Ishikawa (cell line): ENCODE measurements at regions not wholly inside any gene's neighbourhood (a gene's known extent, or its start where the extent isn't known, plus 50 kb on each side); places are given as distances from the start of the nearest gene placed in this dataset.

Source experiments
- CEBPB ChIP-seq: IDR thresholded peaks from 2 replicates; pipeline ENCODE4 v1.6.1; 2012
- CREB1 ChIP-seq: IDR thresholded peaks from 2 replicates; pipeline ENCODE4 v1.6.1; 2012; ENCODE audit warnings: low read depth
- EGR1 ChIP-seq: IDR thresholded peaks from 2 replicates; pipeline ENCODE4 v1.6.1; 2012
- EP300 ChIP-seq: IDR thresholded peaks from 2 replicates; pipeline ENCODE4 v1.6.1; 2012; ENCODE audit warnings: borderline replicate concordance
- FOXM1 ChIP-seq: IDR thresholded peaks from 2 replicates; pipeline ENCODE4 v1.6.1; 2012; ENCODE audit warnings: low read depth, borderline replicate concordance
- MAX ChIP-seq: IDR thresholded peaks from 2 replicates; pipeline ENCODE4 v1.6.1; 2012
- NFIC ChIP-seq: IDR thresholded peaks from 2 replicates; pipeline ENCODE4 v1.6.1; 2012
- RAD21 ChIP-seq: IDR thresholded peaks from 2 replicates; pipeline ENCODE4 v1.6.1; 2012; ENCODE audit warnings: low read depth
- REST ChIP-seq: IDR thresholded peaks from 2 replicates; pipeline ENCODE4 v1.6.1; 2012; ENCODE audit warnings: low read depth, mild to moderate bottlenecking
- TAF1 ChIP-seq: IDR thresholded peaks from 2 replicates; pipeline ENCODE4 v1.6.1; 2012; ENCODE audit warnings: low read depth, mild to moderate bottlenecking
- TCF12 ChIP-seq: IDR thresholded peaks from 2 replicates; pipeline ENCODE4 v1.6.1; 2012; ENCODE audit warnings: low read depth
- TEAD4 ChIP-seq: IDR thresholded peaks from 2 replicates; pipeline ENCODE4 v1.6.1; 2012
- USF1 ChIP-seq: IDR thresholded peaks from 2 replicates; pipeline ENCODE4 v1.6.1; 2012
- YY1 ChIP-seq: IDR thresholded peaks from 2 replicates; pipeline ENCODE4 v1.6.1; 2012; ENCODE audit warnings: low read depth
- ZBTB7A ChIP-seq: IDR thresholded peaks from 2 replicates; pipeline ENCODE4 v1.6.1; 2012; ENCODE audit warnings: low read depth

GRCh38 chr16:55039511-55039910 lies 108.8 kb downstream of the IRX5 start:
- TF ChIP-seq TAF1 (no peak), REST (no peak), EP300 (no peak), ZBTB7A (no peak), FOXM1 (no peak), YY1 (no peak), TCF12 (no peak), TEAD4 (no peak), USF1 (no peak), NFIC (no peak), RAD21 (no peak), MAX (no peak), CEBPB (no peak), CREB1 (no peak), EGR1 (no peak)

GRCh38 chr16:55039931-55040330 lies 109.3 kb downstream of the IRX5 start:
- TF ChIP-seq YY1: no peak

GRCh38 chr16:55040366-55041086 lies 109.9 kb downstream of the IRX5 start:
- TF ChIP-seq MAX (no peak), CREB1 (no peak), YY1 (no peak)

GRCh38 chr16:55041540-55042234 lies 111.0 kb downstream of the IRX5 start:
- TF ChIP-seq YY1 (no peak), ZBTB7A (no peak), TCF12 (no peak), USF1 (no peak), EGR1 (no peak), FOXM1 (no peak), TAF1 (no peak), TEAD4 (no peak), CEBPB (no peak), MAX (no peak)

GRCh38 chr16:55042556-55043432 lies 112.1 kb downstream of the IRX5 start:
- TF ChIP-seq TAF1: no peak
- TF ChIP-seq CREB1: no peak
- no peak for TF ChIP-seq TCF12
- no peak for TF ChIP-seq EGR1

- TF ChIP-seq CREB1 (no peak), FOXM1 (no peak), TCF12 (no peak), EGR1 (no peak), USF1 (no peak), YY1 (no peak), CEBPB (no peak)
Measured at GRCh38 chr16:55043499-55043898, 112.8 kb downstream of the IRX5 start.
